ENCODE measurements at regions not wholly inside any gene's neighbourhood (a gene's known extent, or its start where the extent isn't known, plus 50 kb on each side); places are given as distances from the start of the nearest gene placed in this dataset.

GRCh38 chr16:54720259-54720658 is 210.4 kb upstream of the IRX5 start:
- no peak for TF ChIP-seq REST (IDR thresholded peaks at IDR 0.05)
- no peak for TF ChIP-seq CTCF (IDR thresholded peaks at IDR 0.05)
- TF ChIP-seq KDM1A (IDR thresholded peaks at IDR 0.05; ENCODE audit: low read depth) = no peak
- TF ChIP-seq POLR2AphosphoS2 (conservative IDR thresholded peaks at IDR 0.05; ENCODE audit: low read length) = no peak
- no peak for TF ChIP-seq SREBF2 (IDR thresholded peaks at IDR 0.05)
- TF ChIP-seq POLR2A (IDR thresholded peaks at IDR 0.05; ENCODE audit: low read length) = no peak
- no peak for TF ChIP-seq RNF2 (IDR thresholded peaks at IDR 0.05; ENCODE audit: borderline replicate concordance, low read depth)
- TF ChIP-seq EP300 (IDR thresholded peaks at IDR 0.05) = no peak
- TF ChIP-seq NFE2L2 (conservative IDR thresholded peaks at IDR 0.05; ENCODE audit: low read length) = no peak
- TF ChIP-seq CHD2 (IDR thresholded peaks at IDR 0.05; ENCODE audit: low read length, partially characterized antibody) = no peak

All from A549 (cell line).